OCI-LY1 (cell line): ENCODE measurements at regions not wholly inside any gene's neighbourhood (a gene's known extent, or its start where the extent isn't known, plus 50 kb on each side); places are given as distances from the start of the nearest gene placed in this dataset.

Source experiments
- H2AFZ ChIP-seq: fragments of 200-600 bp; sonication (generic), shearing (Covaris generic); 2 replicates; pipeline ENCODE4 v1.6.0; 2014; ENCODE audit warnings: antibody characterized with exemption, mild to moderate bottlenecking, low read length
- H3F3A ChIP-seq: fragments of 200-600 bp; sonication (generic), shearing (Covaris generic); 2 replicates; pipeline ENCODE4 v1.6.0; 2014; ENCODE audit warnings: mild to moderate bottlenecking, antibody characterized with exemption, low read length, moderate library complexity; ENCODE audit not compliant: insufficient read depth
- H3K27ac ChIP-seq: fragments of 200-600 bp; sonication (generic); 2 replicates; pipeline ENCODE4 v1.5.1; 2014; ENCODE audit warnings: low read length, mixed run types, mild to moderate bottlenecking, low read depth; ENCODE audit not compliant: poor library complexity, severe bottlenecking
- H3K27me3 ChIP-seq: fragments of 200-600 bp; sonication (generic); 2 replicates; pipeline ENCODE4 v1.6.0; 2014; ENCODE audit warnings: antibody characterized with exemption, mild to moderate bottlenecking, low read length, moderate library complexity; ENCODE audit not compliant: insufficient read depth
- H3K36me3 ChIP-seq: fragments of 200-600 bp; sonication (generic); 2 replicates; pipeline ENCODE4 v1.6.1; 2014; ENCODE audit warnings: mild to moderate bottlenecking, antibody characterized with exemption, low read length, moderate library complexity, mixed read lengths; ENCODE audit not compliant: insufficient read depth
- H3K4me1 ChIP-seq: fragments of 200-600 bp; sonication (generic); 2 replicates; pipeline ENCODE4 v1.5.1; 2014; ENCODE audit warnings: mild to moderate bottlenecking, low read length, moderate library complexity; ENCODE audit not compliant: insufficient read depth, severe bottlenecking
- H3K4me2 ChIP-seq: fragments of 200-600 bp; sonication (generic), shearing (Covaris generic); 2 replicates; pipeline ENCODE4 v1.6.1; 2014; ENCODE audit warnings: low read length
- H3K4me3 ChIP-seq: fragments of 200-600 bp; sonication (generic); 2 replicates; pipeline ENCODE4 v1.5.1; 2014; ENCODE audit warnings: low read length, low read depth, mild to moderate bottlenecking, mixed read lengths; ENCODE audit not compliant: poor library complexity, severe bottlenecking
- H3K79me2 ChIP-seq: fragments of 200-600 bp; shearing (Covaris generic); 2 replicates; pipeline ENCODE4 v1.6.1; 2016; ENCODE audit warnings: mixed run types, low read length, mixed read lengths; ENCODE audit not compliant: insufficient read depth
- H3K9ac ChIP-seq: fragments of 200-600 bp; sonication (generic), shearing (Covaris generic); 2 replicates; pipeline ENCODE4 v1.6.1; 2014; ENCODE audit warnings: mild to moderate bottlenecking, low read length, mixed read lengths
- H3K9me2 ChIP-seq: fragments of 200-600 bp; sonication (generic), shearing (Covaris generic); 2 replicates; pipeline ENCODE4 v1.6.1; 2014; ENCODE audit warnings: low read depth, mild to moderate bottlenecking, low read length, mixed read lengths
- H3K9me3 ChIP-seq: fragments of 200-600 bp; shearing (Covaris generic); 2 replicates; pipeline ENCODE4 v1.6.1; 2014; ENCODE audit warnings: low read length, mixed read lengths
- H4K20me1 ChIP-seq: fragments of 200-600 bp; sonication (generic), shearing (Covaris generic); 2 replicates; pipeline ENCODE4 v1.6.0; 2016; ENCODE audit warnings: mild to moderate bottlenecking, low read length; ENCODE audit not compliant: insufficient read depth
- CTCF ChIP-seq: fragments of 200-600 bp; sonication (generic), shearing (Covaris generic); IDR thresholded peaks from 2 replicates; pipeline ENCODE4 v1.5.1; 2017; ENCODE audit warnings: mild to moderate bottlenecking, antibody characterized with exemption, low read length, moderate library complexity, mixed read lengths
- EZH2 ChIP-seq: fragments of 200-600 bp; sonication (generic), shearing (Covaris generic); IDR thresholded peaks from 2 replicates; pipeline ENCODE4 v1.8.0; 2017; ENCODE audit warnings: borderline replicate concordance, mixed run types, mild to moderate bottlenecking, antibody characterized with exemption, low read length, moderate library complexity, mixed read lengths

DNA sequence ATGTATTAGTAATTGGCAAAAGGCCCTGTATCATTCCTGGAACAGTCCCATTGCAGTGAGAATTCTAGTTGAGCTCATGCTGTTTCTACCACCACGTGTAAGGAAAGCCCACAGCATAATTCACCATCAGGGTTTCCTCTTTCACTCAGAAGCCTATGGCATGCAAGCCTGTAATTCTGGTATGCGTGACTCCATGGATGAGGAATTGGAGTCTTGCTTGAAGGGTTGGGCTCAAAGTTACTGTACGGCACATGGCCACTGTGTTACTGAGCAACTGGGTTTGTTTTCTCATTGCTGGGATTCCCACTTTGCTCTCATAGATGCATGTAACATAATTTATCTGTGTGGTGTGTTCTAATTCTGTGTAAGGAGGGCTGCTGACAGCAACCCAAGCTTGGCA is 132.3 kb upstream of the NR3C2 start:
- no peak overlapping the region for H2AFZ ChIP-seq
- H4K20me1 ChIP-seq: no peaks in the 10 kb centered on the region
- no peaks in the 10 kb centered on the region for H3K4me1 ChIP-seq
- H3K9ac ChIP-seq: no peak overlapping the region
- no peaks in the 10 kb centered on the region for H3K9me3 ChIP-seq
- H3F3A ChIP-seq: no peaks in the 10 kb centered on the region
- H3K9me2 ChIP-seq: no peaks in the 10 kb centered on the region
- H3K4me2 ChIP-seq: no peak overlapping the region
- TF ChIP-seq EZH2 (no peak), CTCF (no peak)
- no peak overlapping the region for H3K4me3 ChIP-seq
- no peak overlapping the region for H3K27ac ChIP-seq
- no peaks in the 10 kb centered on the region for H3K36me3 ChIP-seq
- H3K79me2 ChIP-seq: no peaks in the 10 kb centered on the region
- H3K27me3 ChIP-seq: no peaks in the 10 kb centered on the region

DNA sequence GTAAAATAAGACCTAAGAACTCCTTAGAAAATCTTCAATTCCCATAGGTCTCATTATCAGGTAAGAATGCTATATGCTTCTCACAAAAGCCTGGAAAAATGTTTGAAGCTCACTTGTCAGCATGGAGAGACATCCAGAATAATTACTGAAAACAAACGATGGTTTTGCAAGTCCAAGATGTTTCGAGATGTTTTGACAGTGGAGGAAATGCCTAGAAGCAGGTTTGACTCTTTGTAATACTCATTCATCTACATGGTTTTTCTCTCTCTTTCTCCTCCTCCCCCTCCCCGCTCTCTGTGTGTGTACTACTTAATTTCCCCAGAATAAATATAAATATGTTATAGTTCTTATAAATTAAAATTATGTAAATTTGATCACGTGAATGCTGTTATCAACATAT is 131.9 kb upstream of the NR3C2 start:
- H3K4me1 ChIP-seq: no peaks in the 10 kb centered on the region
- TF ChIP-seq CTCF: no peak
- no peak for TF ChIP-seq EZH2
- H3K4me2 ChIP-seq: no peak overlapping the region
- no peaks in the 10 kb centered on the region for H3F3A ChIP-seq
- no peaks in the 10 kb centered on the region for H4K20me1 ChIP-seq
- no peak overlapping the region for H3K4me3 ChIP-seq
- no peak overlapping the region for H2AFZ ChIP-seq
- no peaks in the 10 kb centered on the region for H3K9me3 ChIP-seq
- no peak overlapping the region for H3K27ac ChIP-seq
- H3K27me3 ChIP-seq: no peaks in the 10 kb centered on the region
- no peaks in the 10 kb centered on the region for H3K79me2 ChIP-seq
- no peak overlapping the region for H3K9ac ChIP-seq
- H3K36me3 ChIP-seq: no peaks in the 10 kb centered on the region
- no peaks in the 10 kb centered on the region for H3K9me2 ChIP-seq

GRCh38 chr4:148573296-148573695 is 131.1 kb upstream of the NR3C2 start:
- TF ChIP-seq EZH2 (no peak), CTCF (no peak)
- no peaks in the 10 kb centered on the region for H4K20me1 ChIP-seq
- no peaks in the 10 kb centered on the region for H3K27me3 ChIP-seq
- no peaks in the 10 kb centered on the region for H3K9me2 ChIP-seq
- H3K4me1 ChIP-seq: no peaks in the 10 kb centered on the region
- no peaks in the 10 kb centered on the region for H3K9me3 ChIP-seq
- no peak overlapping the region for H3K4me3 ChIP-seq
- H3K4me2 ChIP-seq: no peak overlapping the region
- H3F3A ChIP-seq: no peaks in the 10 kb centered on the region
- H2AFZ ChIP-seq: no peak overlapping the region
- no peaks in the 10 kb centered on the region for H3K36me3 ChIP-seq
- no peak overlapping the region for H3K9ac ChIP-seq
- H3K27ac ChIP-seq: no peak overlapping the region
- no peaks in the 10 kb centered on the region for H3K79me2 ChIP-seq
